ENCODE measurements at regions not wholly inside any gene's neighbourhood (a gene's known extent, or its start where the extent isn't known, plus 50 kb on each side); places are given as distances from the start of the nearest gene placed in this dataset.

DNA sequence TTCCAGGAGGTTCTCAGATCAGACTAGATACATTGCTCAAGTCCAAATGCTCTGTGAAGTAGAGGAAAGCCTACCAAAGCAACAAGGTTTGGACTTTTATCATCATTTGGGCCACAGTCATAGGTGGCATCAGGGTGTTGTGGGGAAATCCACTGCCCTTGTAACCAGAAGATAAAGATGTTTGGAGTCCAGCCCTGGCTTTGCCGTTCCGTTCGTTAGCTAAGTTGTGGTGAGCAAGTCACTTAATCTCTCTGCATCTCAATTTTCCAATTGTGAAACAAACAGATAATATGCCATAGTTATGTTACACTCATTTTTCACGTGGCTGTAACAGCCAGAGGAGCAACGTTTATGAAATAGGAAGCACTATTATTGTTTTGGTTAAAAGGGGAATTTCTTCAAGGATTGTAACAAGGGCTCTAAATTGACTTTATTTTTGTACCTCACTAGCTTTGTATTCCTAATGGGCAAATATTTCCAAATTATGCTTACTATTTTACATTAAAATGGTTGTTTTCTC, 125.6 kb downstream of the CD47 start:
- no peaks in the 10 kb centered on the region for H3K27me3 ChIP-seq (ENCODE audit: control insufficient read depth in 2 of 2, insufficient read depth in 2 of 2, low read length in 2 of 2)
- H4K20me1 ChIP-seq (ENCODE audit: insufficient read depth, low read length): no peaks in the 10 kb centered on the region
- H2AFZ ChIP-seq (ENCODE audit: insufficient read depth, low read depth, low read length, poor library complexity, severe bottlenecking): no peak overlapping the region
- no CpG with 5 or more reads among the region's 5 CpGs for WGBS (ENCODE audit: insufficient coverage)
- H3K4me1 ChIP-seq (ENCODE audit: control insufficient read depth in 1 of 2, insufficient read depth in 2 of 2, low read length in 2 of 2): peaks cover 4 to 10% of the 10 kb centered on the region in 2 donors
- Mint-ChIP-seq H3K36me3 (no peaks in the 10 kb centered on the region), H3K27ac (no peak overlapping the region), H3K9me3 (peaks cover 0 to 3% (median 0%) of the 10 kb centered on the region in 7 donors), H3K27me3 (ENCODE audit: low read depth in 3 of 3) (peaks cover 0 to 4% (median 0%) of the 10 kb centered on the region in 3 donors), H3K4me1 (peaks cover 20% of the 10 kb centered on the region), H3K4me3 (no peak overlapping the region)
- no peak overlapping the region for H3K4me3 ChIP-seq (replicated peaks in 1 of 3; ENCODE audit: low read depth in 2 of 3, low read length in 3 of 3)
- TF ChIP-seq, protein P1, sequence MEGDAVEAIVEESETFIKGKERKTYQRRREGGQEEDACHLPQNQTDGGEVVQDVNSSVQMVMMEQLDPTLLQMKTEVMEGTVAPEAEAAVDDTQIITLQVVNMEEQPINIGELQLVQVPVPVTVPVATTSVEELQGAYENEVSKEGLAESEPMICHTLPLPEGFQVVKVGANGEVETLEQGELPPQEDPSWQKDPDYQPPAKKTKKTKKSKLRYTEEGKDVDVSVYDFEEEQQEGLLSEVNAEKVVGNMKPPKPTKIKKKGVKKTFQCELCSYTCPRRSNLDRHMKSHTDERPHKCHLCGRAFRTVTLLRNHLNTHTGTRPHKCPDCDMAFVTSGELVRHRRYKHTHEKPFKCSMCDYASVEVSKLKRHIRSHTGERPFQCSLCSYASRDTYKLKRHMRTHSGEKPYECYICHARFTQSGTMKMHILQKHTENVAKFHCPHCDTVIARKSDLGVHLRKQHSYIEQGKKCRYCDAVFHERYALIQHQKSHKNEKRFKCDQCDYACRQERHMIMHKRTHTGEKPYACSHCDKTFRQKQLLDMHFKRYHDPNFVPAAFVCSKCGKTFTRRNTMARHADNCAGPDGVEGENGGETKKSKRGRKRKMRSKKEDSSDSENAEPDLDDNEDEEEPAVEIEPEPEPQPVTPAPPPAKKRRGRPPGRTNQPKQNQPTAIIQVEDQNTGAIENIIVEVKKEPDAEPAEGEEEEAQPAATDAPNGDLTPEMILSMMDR (IDR thresholded peaks at IDR 0.05): no peak
- intact Hi-C loops (cut with micrococcal nuclease): no loop called here
- H3K79me2 ChIP-seq (ENCODE audit: insufficient read depth, low read length): no peaks in the 10 kb centered on the region
- no peak overlapping the region for H3K4me2 ChIP-seq (replicated peaks; ENCODE audit: extremely low read depth, low read length, poor library complexity, severe bottlenecking)
- H3K9ac ChIP-seq (ENCODE audit: insufficient read depth, low read length, poor library complexity, severe bottlenecking): no peak overlapping the region
- H3K9me3 ChIP-seq (replicated peaks in 1 of 2; ENCODE audit: control insufficient read depth in 1 of 2, insufficient read depth in 1 of 2, low read length in 2 of 2): no peaks in the 10 kb centered on the region
- H3K36me3 ChIP-seq (replicated peaks in 1 of 2; ENCODE audit: control insufficient read depth in 1 of 2, insufficient read depth in 2 of 2, low read length in 2 of 2): no peaks in the 10 kb centered on the region
- no peak overlapping the region for H3K27ac ChIP-seq (ENCODE audit: low read depth in 1 of 2, low read length in 2 of 2)
- DNase-seq: no peak

DNA sequence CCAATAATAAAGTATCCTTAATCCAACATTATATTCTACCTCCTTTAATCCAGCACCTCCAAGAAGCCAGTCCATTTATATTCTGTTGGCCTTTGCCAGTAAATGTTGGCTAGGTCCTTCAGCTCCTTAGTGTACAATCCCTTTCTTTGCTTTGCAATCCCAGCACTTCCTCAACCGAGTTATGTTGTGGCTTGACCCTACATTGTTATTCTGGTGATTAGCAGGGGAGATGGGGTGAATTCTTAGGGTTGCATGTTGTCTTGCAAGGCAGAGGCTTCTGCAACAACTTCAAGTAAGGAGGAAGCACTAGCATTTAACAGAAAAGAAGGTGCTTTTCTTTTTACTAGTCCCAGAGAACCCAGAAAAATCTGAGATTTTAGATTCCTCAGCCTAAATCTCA, 127.2 kb downstream of the CD47 start:
- peaks cover 21% of the 10 kb centered on the region for H3K4me1 Mint-ChIP-seq
- WGBS (ENCODE audit: insufficient coverage): no CpG with 5 or more reads among the region's 1 CpG
- no peak overlapping the region for H3K27ac Mint-ChIP-seq

More for the DNA sequence above, 127.2 kb downstream of the CD47 start:
- H3K4me2 ChIP-seq (replicated peaks; ENCODE audit: extremely low read depth, low read length, poor library complexity, severe bottlenecking): no peak overlapping the region
- no peak overlapping the region for H3K4me3 ChIP-seq (replicated peaks in 1 of 3; ENCODE audit: low read depth in 2 of 3, low read length in 3 of 3)
- no peaks in the 10 kb centered on the region for H3K79me2 ChIP-seq (ENCODE audit: insufficient read depth, low read length)
- intact Hi-C loops (cut with micrococcal nuclease): no loop called here
- no peak overlapping the region for H3K4me3 Mint-ChIP-seq
- no peaks in the 10 kb centered on the region for H3K27me3 ChIP-seq (ENCODE audit: control insufficient read depth in 2 of 2, insufficient read depth in 2 of 2, low read length in 2 of 2)
- TF ChIP-seq, protein P1 (IDR thresholded peaks at IDR 0.05): no peak
- H3K36me3 ChIP-seq (replicated peaks in 1 of 2; ENCODE audit: control insufficient read depth in 1 of 2, insufficient read depth in 2 of 2, low read length in 2 of 2): no peaks in the 10 kb centered on the region
- H3K9me3 Mint-ChIP-seq: peaks cover 0 to 3% (median 0%) of the 10 kb centered on the region in 7 donors
- peaks cover 0 to 2% (median 1%) of the 10 kb centered on the region in 3 donors for H3K27me3 Mint-ChIP-seq (ENCODE audit: low read depth in 3 of 3)
- no peak overlapping the region for H3K27ac ChIP-seq (ENCODE audit: low read depth in 1 of 2, low read length in 2 of 2)
- no peaks in the 10 kb centered on the region for H4K20me1 ChIP-seq (ENCODE audit: insufficient read depth, low read length)
- H3K4me1 ChIP-seq (ENCODE audit: control insufficient read depth in 1 of 2, insufficient read depth in 2 of 2, low read length in 2 of 2): peaks cover 4 to 10% of the 10 kb centered on the region in 2 donors
- H2AFZ ChIP-seq (ENCODE audit: insufficient read depth, low read depth, low read length, poor library complexity, severe bottlenecking): no peak overlapping the region
- H3K36me3 Mint-ChIP-seq: no peaks in the 10 kb centered on the region
- no peak for DNase-seq
- H3K9ac ChIP-seq (ENCODE audit: insufficient read depth, low read length, poor library complexity, severe bottlenecking): no peak overlapping the region
- no peaks in the 10 kb centered on the region for H3K9me3 ChIP-seq (replicated peaks in 1 of 2; ENCODE audit: control insufficient read depth in 1 of 2, insufficient read depth in 1 of 2, low read length in 2 of 2)
